K562 (cell line): ENCODE measurements at regions not wholly inside any gene's neighbourhood (a gene's known extent, or its start where the extent isn't known, plus 50 kb on each side); places are given as distances from the start of the nearest gene placed in this dataset.

ENCODE experiments used
- BRCA1 ChIP-seq, 2 experiments: fragments of 450-650 bp in 1 of 2; sonication (generic) in 1 of 2; formaldehyde crosslinking in 1 of 2; IDR thresholded peaks; 2 replicates each; pipeline versions ENCODE4 v1.5.0 to v1.6.1; 2017 to 2020; ENCODE audit warnings: mild to moderate bottlenecking in 1 of 2, missing genetic modification reagents in 1 of 2
- CCNT2 ChIP-seq: IDR thresholded peaks from 2 replicates; pipeline ENCODE4 v1.6.1; 2011; ENCODE audit warnings: borderline replicate concordance, low read depth, mild to moderate bottlenecking, moderate library complexity, mixed read lengths, low read length; ENCODE audit not compliant: insufficient read length; ENCODE audit errors: extremely low read depth
- ELF4 ChIP-seq: fragments of 450-650 bp; formaldehyde crosslinking; IDR thresholded peaks from 2 replicates; pipeline ENCODE4 v1.4.0; 2022; ENCODE audit warnings: missing genetic modification characterization
- FIP1L1 ChIP-seq: fragments of 200-400 bp; formaldehyde crosslinking; IDR thresholded peaks from 2 replicates; pipeline ENCODE4 v1.6.1; 2018; ENCODE audit warnings: mild to moderate bottlenecking, low read depth, low read length; ENCODE audit not compliant: poor library complexity, severe bottlenecking
- KLF6 ChIP-seq: fragments of 250-450 bp; sonication (Bioruptor Pico); IDR thresholded peaks from 2 replicates; pipeline ENCODE4 v1.4.0; 2020; ENCODE audit warnings: mild to moderate bottlenecking, moderate library complexity, borderline replicate concordance
- TGIF2 ChIP-seq: sonication (generic); formaldehyde crosslinking; IDR thresholded peaks from 2 replicates; pipeline ENCODE4 v1.8.1; 2022; ENCODE audit warnings: mild to moderate bottlenecking, missing genetic modification reagents, moderate library complexity
- TRIM28 ChIP-seq: fragments of 450-650 bp; IDR thresholded peaks from 2 replicates; pipeline ENCODE4 v1.6.1; 2017
- ZFX ChIP-seq: sonication (generic); formaldehyde crosslinking; IDR thresholded peaks from 2 replicates; pipeline ENCODE4 v1.8.0; 2022; ENCODE audit warnings: mild to moderate bottlenecking, missing genetic modification reagents, moderate library complexity
- ZNF76 ChIP-seq: fragments of 250-450 bp; sonication (Bioruptor Pico); IDR thresholded peaks from 2 replicates; pipeline ENCODE4 v1.4.0; 2020; ENCODE audit warnings: mild to moderate bottlenecking, moderate library complexity, borderline replicate concordance
- TF ChIP-seq, protein P1 (sequence below), 3 experiments: fragments of 200-800 bp in 1 of 3; fragments of 250-450 bp in 1 of 3; fragments of 450-650 bp in 1 of 3; sonication (Bioruptor Pico) in 1 of 3; sonication (Bioruptor generic) in 1 of 3; formaldehyde crosslinking in 1 of 3; IDR thresholded peaks; 2 replicates each; pipeline versions ENCODE4 v1.6.1 to v1.8.0; 2016 to 2022; ENCODE audit warnings: mild to moderate bottlenecking in 2 of 3, missing genetic modification characterization in 2 of 3, missing compliant biosample characterization in 1 of 3, moderate library complexity in 1 of 3
- TF ChIP-seq, protein P2 (sequence below): fragments of 450-650 bp; formaldehyde crosslinking; IDR thresholded peaks from 2 replicates; pipeline ENCODE4 v1.4.0; 2020; ENCODE audit warnings: mild to moderate bottlenecking, mixed read lengths
- TF ChIP-seq, protein P3 (sequence below): fragments of 250-450 bp; sonication (Bioruptor Pico); IDR thresholded peaks from 2 replicates; pipeline ENCODE4 v1.4.0; 2020
- TF ChIP-seq, protein P4 (sequence below): sonication (generic); formaldehyde crosslinking; IDR thresholded peaks from 2 replicates; pipeline ENCODE4 v1.9.0; 2022; ENCODE audit warnings: mild to moderate bottlenecking, missing genetic modification reagents

DNA sequence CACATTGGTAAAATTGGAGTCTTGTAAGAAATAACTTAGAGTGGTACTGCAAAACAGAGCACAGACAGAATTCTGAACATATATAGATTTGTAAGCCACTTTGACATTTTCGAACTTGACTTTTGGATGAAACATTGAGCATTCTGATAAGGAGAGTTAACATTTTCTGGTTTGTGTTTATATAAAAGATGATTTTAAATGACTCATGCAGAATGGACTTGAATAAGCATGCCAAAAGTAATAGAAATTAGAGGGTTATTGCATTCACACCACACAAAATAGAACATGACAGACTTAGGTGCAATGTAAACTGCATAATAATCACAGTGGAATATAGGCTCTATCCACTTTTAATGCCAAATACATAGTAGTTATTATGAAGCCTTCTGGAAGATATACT, 507.0 kb downstream of the DACH1 start (continued):
- no peak for TF ChIP-seq FIP1L1
- no peak for TF ChIP-seq TGIF2 (CRISPR knock-in tag)
- TF ChIP-seq ZFX (CRISPR knock-in tag): no peak
- no peak for TF ChIP-seq KLF6 (CRISPR knock-in tag)
- TF ChIP-seq, protein P1, sequence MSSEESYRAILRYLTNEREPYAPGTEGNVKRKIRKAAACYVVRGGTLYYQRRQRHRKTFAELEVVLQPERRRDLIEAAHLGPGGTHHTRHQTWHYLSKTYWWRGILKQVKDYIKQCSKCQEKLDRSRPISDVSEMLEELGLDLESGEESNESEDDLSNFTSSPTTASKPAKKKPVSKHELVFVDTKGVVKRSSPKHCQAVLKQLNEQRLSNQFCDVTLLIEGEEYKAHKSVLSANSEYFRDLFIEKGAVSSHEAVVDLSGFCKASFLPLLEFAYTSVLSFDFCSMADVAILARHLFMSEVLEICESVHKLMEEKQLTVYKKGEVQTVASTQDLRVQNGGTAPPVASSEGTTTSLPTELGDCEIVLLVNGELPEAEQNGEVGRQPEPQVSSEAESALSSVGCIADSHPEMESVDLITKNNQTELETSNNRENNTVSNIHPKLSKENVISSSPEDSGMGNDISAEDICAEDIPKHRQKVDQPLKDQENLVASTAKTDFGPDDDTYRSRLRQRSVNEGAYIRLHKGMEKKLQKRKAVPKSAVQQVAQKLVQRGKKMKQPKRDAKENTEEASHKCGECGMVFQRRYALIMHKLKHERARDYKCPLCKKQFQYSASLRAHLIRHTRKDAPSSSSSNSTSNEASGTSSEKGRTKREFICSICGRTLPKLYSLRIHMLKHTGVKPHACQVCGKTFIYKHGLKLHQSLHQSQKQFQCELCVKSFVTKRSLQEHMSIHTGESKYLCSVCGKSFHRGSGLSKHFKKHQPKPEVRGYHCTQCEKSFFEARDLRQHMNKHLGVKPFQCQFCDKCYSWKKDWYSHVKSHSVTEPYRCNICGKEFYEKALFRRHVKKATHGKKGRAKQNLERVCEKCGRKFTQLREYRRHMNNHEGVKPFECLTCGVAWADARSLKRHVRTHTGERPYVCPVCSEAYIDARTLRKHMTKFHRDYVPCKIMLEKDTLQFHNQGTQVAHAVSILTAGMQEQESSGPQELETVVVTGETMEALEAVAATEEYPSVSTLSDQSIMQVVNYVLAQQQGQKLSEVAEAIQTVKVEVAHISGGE (CRISPR knock-in tag; IDR thresholded peaks at IDR 0.05): no peak
- TF ChIP-seq ELF4: no peak
- no peak for TF ChIP-seq ZNF76
- no peak for TF ChIP-seq BRCA1 (IDR thresholded peaks at IDR 0.05)
- no peak for TF ChIP-seq BRCA1 (CRISPR knock-in tag; IDR thresholded peaks at IDR 0.05)
- TF ChIP-seq, protein P2, sequence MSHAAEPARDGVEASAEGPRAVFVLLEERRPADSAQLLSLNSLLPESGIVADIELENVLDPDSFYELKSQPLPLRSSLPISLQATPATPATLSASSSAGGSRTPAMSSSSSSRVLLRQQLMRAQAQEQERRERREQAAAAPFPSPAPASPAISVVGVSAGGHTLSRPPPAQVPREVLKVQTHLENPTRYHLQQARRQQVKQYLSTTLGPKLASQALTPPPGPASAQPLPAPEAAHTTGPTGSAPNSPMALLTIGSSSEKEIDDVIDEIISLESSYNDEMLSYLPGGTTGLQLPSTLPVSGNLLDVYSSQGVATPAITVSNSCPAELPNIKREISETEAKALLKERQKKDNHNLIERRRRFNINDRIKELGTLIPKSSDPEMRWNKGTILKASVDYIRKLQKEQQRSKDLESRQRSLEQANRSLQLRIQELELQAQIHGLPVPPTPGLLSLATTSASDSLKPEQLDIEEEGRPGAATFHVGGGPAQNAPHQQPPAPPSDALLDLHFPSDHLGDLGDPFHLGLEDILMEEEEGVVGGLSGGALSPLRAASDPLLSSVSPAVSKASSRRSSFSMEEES (CRISPR knock-in tag): no peak
- TF ChIP-seq, protein P3, sequence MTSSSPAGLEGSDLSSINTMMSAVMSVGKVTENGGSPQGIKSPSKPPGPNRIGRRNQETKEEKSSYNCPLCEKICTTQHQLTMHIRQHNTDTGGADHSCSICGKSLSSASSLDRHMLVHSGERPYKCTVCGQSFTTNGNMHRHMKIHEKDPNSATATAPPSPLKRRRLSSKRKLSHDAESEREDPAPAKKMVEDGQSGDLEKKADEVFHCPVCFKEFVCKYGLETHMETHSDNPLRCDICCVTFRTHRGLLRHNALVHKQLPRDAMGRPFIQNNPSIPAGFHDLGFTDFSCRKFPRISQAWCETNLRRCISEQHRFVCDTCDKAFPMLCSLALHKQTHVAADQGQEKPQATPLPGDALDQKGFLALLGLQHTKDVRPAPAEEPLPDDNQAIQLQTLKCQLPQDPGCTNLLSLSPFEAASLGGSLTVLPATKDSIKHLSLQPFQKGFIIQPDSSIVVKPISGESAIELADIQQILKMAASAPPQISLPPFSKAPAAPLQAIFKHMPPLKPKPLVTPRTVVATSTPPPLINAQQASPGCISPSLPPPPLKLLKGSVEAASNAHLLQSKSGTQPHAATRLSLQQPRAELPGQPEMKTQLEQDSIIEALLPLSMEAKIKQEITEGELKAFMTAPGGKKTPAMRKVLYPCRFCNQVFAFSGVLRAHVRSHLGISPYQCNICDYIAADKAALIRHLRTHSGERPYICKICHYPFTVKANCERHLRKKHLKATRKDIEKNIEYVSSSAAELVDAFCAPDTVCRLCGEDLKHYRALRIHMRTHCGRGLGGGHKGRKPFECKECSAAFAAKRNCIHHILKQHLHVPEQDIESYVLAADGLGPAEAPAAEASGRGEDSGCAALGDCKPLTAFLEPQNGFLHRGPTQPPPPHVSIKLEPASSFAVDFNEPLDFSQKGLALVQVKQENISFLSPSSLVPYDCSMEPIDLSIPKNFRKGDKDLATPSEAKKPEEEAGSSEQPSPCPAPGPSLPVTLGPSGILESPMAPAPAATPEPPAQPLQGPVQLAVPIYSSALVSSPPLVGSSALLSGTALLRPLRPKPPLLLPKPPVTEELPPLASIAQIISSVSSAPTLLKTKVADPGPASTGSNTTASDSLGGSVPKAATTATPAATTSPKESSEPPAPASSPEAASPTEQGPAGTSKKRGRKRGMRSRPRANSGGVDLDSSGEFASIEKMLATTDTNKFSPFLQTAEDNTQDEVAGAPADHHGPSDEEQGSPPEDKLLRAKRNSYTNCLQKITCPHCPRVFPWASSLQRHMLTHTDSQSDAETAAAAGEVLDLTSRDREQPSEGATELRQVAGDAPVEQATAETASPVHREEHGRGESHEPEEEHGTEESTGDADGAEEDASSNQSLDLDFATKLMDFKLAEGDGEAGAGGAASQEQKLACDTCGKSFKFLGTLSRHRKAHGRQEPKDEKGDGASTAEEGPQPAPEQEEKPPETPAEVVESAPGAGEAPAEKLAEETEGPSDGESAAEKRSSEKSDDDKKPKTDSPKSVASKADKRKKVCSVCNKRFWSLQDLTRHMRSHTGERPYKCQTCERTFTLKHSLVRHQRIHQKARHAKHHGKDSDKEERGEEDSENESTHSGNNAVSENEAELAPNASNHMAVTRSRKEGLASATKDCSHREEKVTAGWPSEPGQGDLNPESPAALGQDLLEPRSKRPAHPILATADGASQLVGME: no peak
- TF ChIP-seq TRIM28: no peak
- no peak for TF ChIP-seq CCNT2
- TF ChIP-seq, protein P4, sequence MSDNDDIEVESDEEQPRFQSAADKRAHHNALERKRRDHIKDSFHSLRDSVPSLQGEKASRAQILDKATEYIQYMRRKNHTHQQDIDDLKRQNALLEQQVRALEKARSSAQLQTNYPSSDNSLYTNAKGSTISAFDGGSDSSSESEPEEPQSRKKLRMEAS (CRISPR knock-in tag): no peak
